Choroid plexus epithelial cell (primary cell): ENCODE measurements at regions not wholly inside any gene's neighbourhood (a gene's known extent, or its start where the extent isn't known, plus 50 kb on each side); places are given as distances from the start of the nearest gene placed in this dataset.

Experiments used
- DNase-seq: peaks from one replicate; pipeline ENCODE4 v3.0.0-alpha.2; 2010; ENCODE audit warnings: low read depth
- H3K4me3 ChIP-seq: 2 replicates; pipeline ENCODE4 v1.5.1; 2011; ENCODE audit warnings: low read depth, mild to moderate bottlenecking, control low read depth, low read length, moderate library complexity
- CTCF ChIP-seq: conservative IDR thresholded peaks from 2 replicates; pipeline ENCODE4 v1.5.1; 2011; ENCODE audit warnings: low read depth, mild to moderate bottlenecking, control low read depth, inconsistent platforms, low read length, moderate library complexity

GRCh38 chr4:181969151-181969550, 274.1 kb upstream of the TENM3 start:
- DNase-seq: no peak
- no peak for TF ChIP-seq CTCF
- H3K4me3 ChIP-seq: no peak overlapping the region

GRCh38 chr4:181970366-181970765, 272.8 kb upstream of the TENM3 start:
- no peak for TF ChIP-seq CTCF
- peak; percentile 18 for DNase-seq
- H3K4me3 ChIP-seq: no peak overlapping the region

- no peak for DNase-seq
- no peak overlapping the region for H3K4me3 ChIP-seq
- no peak for TF ChIP-seq CTCF
Measured at GRCh38 chr4:181971411-181971810, 271.8 kb upstream of the TENM3 start.

- TF ChIP-seq CTCF: no peak
- no peak for DNase-seq
- H3K4me3 ChIP-seq: no peak overlapping the region
Measured at GRCh38 chr4:181971973-181972372, 271.2 kb upstream of the TENM3 start.

- no peak for TF ChIP-seq CTCF
- DNase-seq: no peak
- no peak overlapping the region for H3K4me3 ChIP-seq
Measured at GRCh38 chr4:181976764-181977163, 266.4 kb upstream of the TENM3 start.

GRCh38 chr4:181982437-181982836, 260.8 kb upstream of the TENM3 start:
- TF ChIP-seq CTCF: no peak
- no peak overlapping the region for H3K4me3 ChIP-seq
- DNase-seq: no peak

GRCh38 chr4:181982856-181983255, 260.3 kb upstream of the TENM3 start:
- no peak overlapping the region for H3K4me3 ChIP-seq
- no peak for DNase-seq
- TF ChIP-seq CTCF: no peak
